ENCODE measurements at regions not wholly inside any gene's neighbourhood (a gene's known extent, or its start where the extent isn't known, plus 50 kb on each side); places are given as distances from the start of the nearest gene placed in this dataset.

GRCh38 chr22:48185071-48186055 lies 1422.9 kb downstream of the TBC1D22A start:
- in situ Hi-C loops (cut with HindIII; ENCODE audit: low sequenced_read_pairs): no loop called here

DNA sequence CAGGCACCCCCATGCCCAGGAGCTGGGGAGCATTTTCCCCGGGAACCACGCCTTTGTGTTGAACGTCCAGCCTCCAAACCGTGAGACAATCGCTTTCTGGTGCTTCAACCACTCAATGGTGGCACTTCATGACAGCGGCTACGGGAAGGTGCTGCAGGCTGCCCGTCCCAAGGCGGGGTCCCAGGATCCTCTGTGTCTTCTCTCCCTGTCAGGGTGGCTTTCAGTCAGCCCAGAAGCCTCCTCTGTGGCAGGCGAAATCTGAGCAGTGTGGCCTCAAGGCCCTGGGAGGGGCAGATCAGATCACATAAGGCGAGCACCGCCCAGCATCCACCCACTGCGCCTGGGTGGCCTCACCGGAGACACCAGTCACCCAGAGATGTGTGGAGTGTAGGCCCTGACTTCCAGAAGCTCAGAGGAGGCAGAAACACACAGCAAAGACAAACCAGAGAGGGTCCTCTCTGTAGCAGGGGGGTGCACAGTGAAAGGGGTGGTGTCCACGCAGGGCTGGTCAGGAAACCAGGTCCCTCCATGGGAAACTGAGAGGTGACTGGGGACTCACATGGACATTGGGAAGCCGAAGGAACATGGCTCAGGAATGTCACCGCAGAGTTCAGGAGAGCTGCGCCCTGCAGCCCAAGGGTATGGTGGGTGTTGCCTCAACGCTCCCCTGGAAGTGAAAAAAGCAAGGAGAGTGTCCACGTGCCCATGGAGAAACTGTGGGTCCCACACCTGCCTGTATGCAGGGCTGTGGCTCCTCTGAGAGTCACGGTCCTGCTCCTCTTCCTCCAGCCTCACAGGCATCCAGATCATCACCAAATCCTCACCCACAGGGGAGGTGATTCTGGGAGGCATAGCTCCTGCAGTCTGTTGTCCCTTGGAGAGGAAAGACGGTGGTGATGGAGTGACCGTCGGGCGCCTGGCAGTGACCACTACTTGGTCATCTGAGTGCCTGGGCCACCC lies 1420.7 kb downstream of the TBC1D22A start:
- in situ Hi-C loops (cut with HindIII; ENCODE audit: low sequenced_read_pairs): no loop called here

GRCh38 chr22:48182031-48182430 lies 1419.6 kb downstream of the TBC1D22A start:
- in situ Hi-C loops (cut with HindIII; ENCODE audit: low sequenced_read_pairs): no loop called here

- in situ Hi-C loops (cut with HindIII; ENCODE audit: low sequenced_read_pairs): no loop called here
Measured at GRCh38 chr22:48181263-48181955, 1419.0 kb downstream of the TBC1D22A start.

DNA sequence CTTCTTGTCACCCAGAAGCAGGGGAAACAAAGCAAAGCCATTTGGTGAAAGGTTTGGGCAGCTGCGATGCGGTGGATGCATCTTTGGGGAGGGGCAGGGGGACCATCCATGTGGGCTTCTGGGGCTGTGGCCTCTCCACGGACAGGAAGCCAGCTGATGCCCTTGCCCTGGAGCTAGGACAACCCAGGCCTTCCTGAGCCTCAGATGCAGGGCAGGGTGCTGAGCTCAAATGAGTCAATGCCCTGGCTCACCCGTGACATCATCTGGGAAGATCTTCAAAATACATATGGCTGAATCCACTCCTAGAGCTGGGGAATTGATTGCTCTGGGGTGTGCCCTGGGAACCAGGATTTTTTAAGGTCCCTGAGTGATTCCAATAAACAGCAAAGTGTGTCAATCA lies 1418.2 kb downstream of the TBC1D22A start:
- in situ Hi-C loops (cut with HindIII; ENCODE audit: low sequenced_read_pairs): no loop called here

GRCh38 chr22:48179571-48180546 lies 1417.4 kb downstream of the TBC1D22A start:
- in situ Hi-C loops (cut with HindIII; ENCODE audit: low sequenced_read_pairs): no loop called here

- in situ Hi-C loops (cut with HindIII; ENCODE audit: low sequenced_read_pairs): no loop called here
Measured at GRCh38 chr22:48178536-48178935, 1416.1 kb downstream of the TBC1D22A start.

- in situ Hi-C loops (cut with HindIII; ENCODE audit: low sequenced_read_pairs): no loop called here
Measured at GRCh38 chr22:48177631-48178030, 1415.2 kb downstream of the TBC1D22A start.

DNA sequence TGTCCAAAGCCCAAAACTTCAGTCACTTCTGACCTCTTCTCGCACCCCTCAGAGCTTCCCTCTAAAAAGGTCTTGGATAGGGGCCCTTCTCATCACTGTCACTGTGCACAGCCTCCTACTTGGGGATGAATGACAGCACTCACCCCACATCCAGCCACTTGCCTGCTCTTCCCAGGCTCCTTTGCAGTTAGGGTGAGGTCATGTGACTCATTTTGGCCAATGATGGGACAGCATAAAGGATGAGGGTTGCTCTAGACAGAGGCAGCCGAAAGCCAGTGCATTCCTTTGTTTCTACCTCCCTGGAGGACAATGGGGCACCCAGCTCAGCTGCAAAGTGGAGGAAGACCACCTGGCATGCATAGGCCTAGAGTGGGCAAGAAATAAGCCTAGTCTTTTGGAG lies 1413.3 kb downstream of the TBC1D22A start:
- in situ Hi-C loops (cut with HindIII; ENCODE audit: low sequenced_read_pairs): no loop called here

DNA sequence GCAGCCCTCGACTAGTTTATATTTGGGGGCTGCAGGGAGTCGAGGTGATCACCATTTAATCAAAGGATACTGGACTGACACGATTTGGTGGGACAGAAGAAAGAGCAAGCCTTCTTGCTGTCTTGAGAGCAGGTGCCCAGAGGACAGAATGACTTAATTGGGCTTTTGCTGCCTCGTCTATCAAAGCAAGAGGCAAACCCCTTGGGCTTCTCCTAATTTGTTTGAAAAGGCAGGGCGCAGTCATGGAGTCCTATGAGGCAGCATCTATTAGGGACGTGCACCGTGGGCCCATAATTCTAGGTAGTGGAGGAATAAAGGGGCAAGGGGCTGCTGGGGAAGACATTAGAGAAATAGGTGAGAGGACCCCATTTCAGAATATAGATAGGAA lies 1411.3 kb downstream of the TBC1D22A start:
- in situ Hi-C loops (cut with HindIII; ENCODE audit: low sequenced_read_pairs): no loop called here

DNA sequence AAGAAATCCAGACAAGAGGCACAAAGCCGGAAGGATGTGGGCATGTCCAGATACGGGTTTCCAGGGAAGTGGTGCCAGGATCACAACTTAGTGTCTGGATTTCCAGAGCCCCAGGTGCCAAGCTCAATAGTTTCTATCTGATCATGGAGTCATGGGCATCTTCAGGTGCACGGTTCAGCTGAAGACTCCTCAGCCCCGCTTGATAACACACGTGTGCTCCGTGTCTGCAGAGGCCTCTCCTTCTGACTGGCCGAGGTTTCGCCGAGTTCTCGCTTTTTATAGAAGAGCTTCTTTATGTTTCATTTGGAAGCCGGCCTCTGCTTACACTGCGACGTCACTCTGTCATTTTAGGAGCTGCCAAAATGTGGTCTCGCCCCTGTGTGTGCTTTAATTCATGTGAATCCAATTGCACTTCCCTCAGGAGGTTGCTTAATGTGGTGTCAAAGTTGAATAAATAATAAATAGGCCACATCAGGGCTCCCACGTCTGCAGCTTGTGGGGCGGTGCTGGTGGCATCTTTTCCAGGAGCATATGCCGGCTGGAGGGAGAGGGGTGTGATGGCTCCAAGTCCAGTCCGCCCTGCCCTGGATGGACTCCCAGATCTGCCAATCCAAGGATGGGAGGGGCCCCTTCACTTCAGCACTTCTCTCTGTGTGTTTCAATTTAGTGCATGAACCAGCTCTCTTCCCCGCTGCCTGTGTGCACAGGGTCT lies 1410.8 kb downstream of the TBC1D22A start:
- in situ Hi-C loops (cut with HindIII; ENCODE audit: low sequenced_read_pairs): no loop called here

DNA sequence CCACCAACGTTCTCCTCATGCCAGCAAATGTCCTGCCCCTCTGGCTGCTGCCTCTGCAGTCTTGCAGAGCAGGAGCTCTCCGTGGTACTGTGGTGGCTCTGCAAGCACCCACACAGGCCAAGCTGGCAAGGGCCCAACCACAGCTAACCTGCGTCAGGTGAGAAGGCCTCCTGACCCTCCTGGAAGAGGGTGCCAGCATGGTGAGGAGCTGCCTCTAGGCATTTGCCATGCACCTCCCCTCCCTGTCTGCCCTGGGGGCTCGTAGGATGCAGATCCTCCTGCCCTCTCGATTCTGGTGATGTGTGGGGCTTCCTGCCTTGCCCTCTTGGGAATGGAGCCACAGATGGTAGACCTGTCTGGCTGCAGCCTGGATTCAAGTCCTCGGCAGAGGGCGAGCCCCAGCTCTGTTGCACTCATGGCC lies 1408.8 kb downstream of the TBC1D22A start:
- in situ Hi-C loops (cut with HindIII; ENCODE audit: low sequenced_read_pairs): no loop called here

- in situ Hi-C loops (cut with HindIII; ENCODE audit: low sequenced_read_pairs): no loop called here
Measured at GRCh38 chr22:48169227-48169626, 1406.8 kb downstream of the TBC1D22A start.

DNA sequence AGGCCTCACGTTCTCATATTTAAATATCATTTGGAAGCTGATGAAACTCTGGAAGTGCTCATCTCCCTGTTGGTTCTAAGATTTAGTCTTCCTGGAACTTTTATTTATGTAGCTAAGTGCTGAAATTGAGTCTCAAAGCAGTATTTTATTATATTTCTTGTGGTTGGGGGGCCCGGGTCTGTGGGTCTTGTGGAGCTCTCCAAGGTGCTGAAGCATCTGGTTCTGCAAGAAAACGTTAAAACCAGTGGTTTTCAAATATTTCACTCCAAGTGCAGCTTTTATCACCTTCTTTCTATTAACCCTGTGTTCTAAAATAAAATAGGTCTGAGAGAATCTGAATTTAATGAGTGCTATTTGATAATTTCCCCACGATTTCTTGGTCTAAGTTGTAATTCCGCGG lies 1404.8 kb downstream of the TBC1D22A start:
- in situ Hi-C loops (cut with HindIII; ENCODE audit: low sequenced_read_pairs): no loop called here

GRCh38 chr22:48161298-48161697 lies 1398.8 kb downstream of the TBC1D22A start:
- in situ Hi-C loops (cut with HindIII; ENCODE audit: low sequenced_read_pairs): no loop called here

- in situ Hi-C loops (cut with HindIII; ENCODE audit: low sequenced_read_pairs): no loop called here
Measured at GRCh38 chr22:48157676-48158075, 1395.2 kb downstream of the TBC1D22A start.

- in situ Hi-C loops (cut with HindIII; ENCODE audit: low sequenced_read_pairs): no loop called here
Measured at GRCh38 chr22:48156603-48157355, 1394.3 kb downstream of the TBC1D22A start.

DNA sequence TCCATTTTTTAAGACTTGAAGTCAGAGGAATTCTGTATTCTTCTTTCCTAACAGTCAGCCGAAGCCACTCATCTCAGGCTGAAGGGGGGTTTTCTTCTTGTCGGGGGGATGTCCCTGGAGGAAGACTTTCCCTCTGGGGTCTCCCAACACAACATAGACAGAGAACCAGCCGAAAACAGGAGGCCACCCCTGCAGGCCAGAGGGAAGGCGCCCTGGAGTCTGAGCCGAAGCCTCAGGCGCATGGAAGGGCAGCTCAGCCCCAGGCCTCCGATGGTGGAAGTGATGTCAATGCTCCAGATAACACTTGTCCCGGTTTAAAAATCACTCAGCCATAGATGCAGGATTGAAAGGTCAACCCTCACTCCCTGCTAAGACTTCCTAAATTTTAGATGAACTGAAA lies 1393.0 kb downstream of the TBC1D22A start:
- in situ Hi-C loops (cut with HindIII; ENCODE audit: low sequenced_read_pairs): no loop called here

DNA sequence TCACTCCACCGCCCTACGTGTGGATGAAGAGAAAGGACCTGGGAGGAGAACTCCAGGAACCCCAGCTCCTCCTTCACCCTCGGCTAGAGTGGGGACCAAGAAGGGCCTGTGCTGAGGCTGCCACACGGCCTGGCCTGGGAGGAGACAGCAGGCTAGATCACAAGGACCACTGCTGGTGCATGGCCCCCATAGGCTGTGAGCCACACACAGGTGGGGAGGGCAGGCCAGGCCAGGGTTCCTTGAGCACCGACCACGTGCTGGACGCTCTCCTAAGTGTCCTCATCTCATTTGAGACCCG lies 1392.4 kb downstream of the TBC1D22A start:
- in situ Hi-C loops (cut with HindIII; ENCODE audit: low sequenced_read_pairs): no loop called here

Data from DLD1 (cell line).